T-helper 1 cell treated with Interleukin-12 subunit alpha and Interleukin-12 subunit beta and Interleukin-4 antibody, amounts not matched to agents 30 μg/mL and 1 μg/mL, for 36 hours (primary cell): ENCODE measurements at regions not wholly inside any gene's neighbourhood (a gene's known extent, or its start where the extent isn't known, plus 50 kb on each side); places are given as distances from the start of the nearest gene placed in this dataset.

Experiments used
- H3K27ac Mint-ChIP-seq: one replicate; pipeline ENCODE4 v1.8.0; 2021; ENCODE audit warnings: mild to moderate bottlenecking, mixed read lengths
- H3K27me3 Mint-ChIP-seq: one replicate; pipeline ENCODE4 v1.8.0; 2021; ENCODE audit warnings: low read depth, mixed read lengths
- H3K36me3 Mint-ChIP-seq: one replicate; pipeline ENCODE4 v1.8.0; 2021; ENCODE audit warnings: low read depth, mixed read lengths
- H3K4me1 Mint-ChIP-seq: one replicate; pipeline ENCODE4 v1.8.0; 2021; ENCODE audit warnings: low read depth, mixed read lengths
- H3K4me3 Mint-ChIP-seq: one replicate; pipeline ENCODE4 v1.8.0; 2021; ENCODE audit warnings: mild to moderate bottlenecking, moderate library complexity, mixed read lengths
- H3K9me3 Mint-ChIP-seq: one replicate; pipeline ENCODE4 v1.8.0; 2021; ENCODE audit warnings: mixed read lengths

DNA sequence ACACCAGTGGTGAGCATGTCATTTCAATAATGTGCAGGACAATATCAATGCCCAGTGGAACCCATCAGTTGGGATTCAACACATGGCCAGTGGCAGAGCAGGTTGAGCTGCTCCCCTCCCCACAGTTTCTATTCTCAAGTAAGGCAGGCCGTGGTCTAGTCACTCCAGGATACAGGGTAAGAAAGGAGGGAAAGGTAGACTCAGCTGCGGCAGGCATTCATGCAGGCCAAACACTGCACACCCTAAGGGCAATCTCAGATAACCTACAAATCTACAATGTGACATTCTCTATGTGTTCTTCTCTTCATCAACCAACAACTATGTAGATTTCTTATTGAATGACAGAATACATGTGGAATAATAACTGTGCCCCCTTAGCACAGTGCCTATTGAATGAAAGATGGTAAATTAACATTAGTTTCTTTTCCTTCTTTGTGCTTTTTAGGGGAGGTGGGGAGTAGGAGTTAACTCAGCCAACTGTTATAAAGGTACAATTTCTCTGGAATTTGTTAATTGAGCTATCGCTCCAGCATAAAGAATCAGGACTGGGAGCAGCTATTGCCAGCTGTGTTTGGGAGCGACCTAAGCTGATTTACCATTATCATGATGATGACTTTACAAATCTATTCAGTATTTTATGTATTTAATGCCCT is 89.7 kb downstream of the FAM50B start:
- Mint-ChIP-seq H3K27ac (no peak overlapping the region), H3K4me1 (peaks cover 2% of the 10 kb centered on the region), H3K4me3 (no peak overlapping the region), H3K36me3 (no peaks in the 10 kb centered on the region), H3K9me3 (no peaks in the 10 kb centered on the region), H3K27me3 (peaks cover 51% of the 10 kb centered on the region)

DNA sequence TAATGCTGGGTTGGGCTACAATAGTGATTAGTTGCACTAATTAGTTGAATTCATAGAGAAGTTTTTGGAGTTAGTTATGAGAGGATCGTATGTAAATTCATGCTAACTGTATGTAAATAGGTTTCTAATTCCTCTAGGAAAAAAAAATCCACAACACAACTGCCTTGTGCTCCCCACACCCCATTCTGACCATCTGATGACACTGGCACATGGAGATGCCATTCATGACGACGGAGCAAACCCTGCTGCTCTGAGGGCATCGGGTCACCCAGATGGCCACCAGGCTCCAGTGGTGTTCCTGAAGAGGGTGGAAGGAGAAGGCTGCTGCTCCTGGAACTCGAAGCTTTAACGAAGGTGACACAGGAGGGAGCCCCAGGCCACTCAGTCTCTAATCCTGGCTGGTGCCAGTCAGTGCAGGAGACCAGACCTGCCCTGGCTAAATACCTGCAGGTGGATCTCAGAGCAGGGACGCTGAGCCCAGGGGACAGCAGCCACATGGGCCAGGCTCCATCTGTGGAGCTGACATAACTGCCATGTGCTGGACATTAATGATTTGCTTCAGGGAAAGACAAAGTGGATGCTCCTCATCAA is 90.3 kb downstream of the FAM50B start:
- Mint-ChIP-seq H3K9me3 (no peaks in the 10 kb centered on the region), H3K27ac (no peak overlapping the region), H3K4me3 (no peak overlapping the region), H3K4me1 (peaks cover 2% of the 10 kb centered on the region), H3K27me3 (peaks cover 46% of the 10 kb centered on the region), H3K36me3 (no peaks in the 10 kb centered on the region)

DNA sequence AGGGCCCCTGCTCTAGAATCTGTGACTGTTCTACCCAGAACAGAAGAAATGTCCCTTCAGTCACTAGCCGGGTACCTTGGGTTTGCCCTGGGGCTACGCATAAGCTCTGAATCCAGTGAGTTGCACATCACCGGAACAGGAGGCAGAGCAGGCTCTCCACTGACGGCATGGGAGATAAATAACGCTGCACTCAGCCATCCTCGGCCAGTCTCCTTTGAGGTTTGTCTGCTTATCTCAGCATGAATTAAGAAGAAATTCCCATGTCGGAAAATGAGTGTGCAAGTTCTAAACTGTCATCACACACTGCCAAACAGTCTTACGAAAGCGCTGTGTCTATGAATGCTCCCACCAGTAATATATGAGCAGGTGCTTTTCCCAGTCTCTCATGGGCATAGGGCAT is 90.8 kb downstream of the FAM50B start:
- peaks cover 43% of the 10 kb centered on the region for H3K27me3 Mint-ChIP-seq
- peaks cover 2% of the 10 kb centered on the region for H3K4me1 Mint-ChIP-seq
- H3K9me3 Mint-ChIP-seq = no peaks in the 10 kb centered on the region
- no peak overlapping the region for H3K27ac Mint-ChIP-seq
- H3K4me3 Mint-ChIP-seq = no peak overlapping the region
- no peaks in the 10 kb centered on the region for H3K36me3 Mint-ChIP-seq

DNA sequence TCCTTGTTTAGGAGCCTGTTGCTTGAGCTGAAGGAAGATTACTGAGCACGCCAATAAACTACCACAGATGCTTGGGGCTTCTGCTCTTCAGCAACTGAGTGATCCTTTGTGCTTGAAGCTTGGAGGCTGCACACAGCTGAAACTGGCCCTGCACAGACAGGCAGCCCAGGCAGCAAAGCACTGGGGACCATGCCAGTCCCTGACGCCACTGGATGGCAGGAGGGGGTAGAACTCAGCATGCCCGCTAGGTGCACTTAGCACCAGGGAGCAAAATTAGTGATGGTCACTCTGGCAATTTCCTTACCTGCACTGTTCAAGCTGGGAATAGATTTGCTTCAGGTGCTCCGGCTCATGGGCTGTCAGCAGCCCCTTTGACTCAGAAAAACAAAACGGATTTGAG is 91.5 kb downstream of the FAM50B start:
- Mint-ChIP-seq H3K36me3 (no peaks in the 10 kb centered on the region), H3K27ac (no peak overlapping the region), H3K27me3 (peaks cover 39% of the 10 kb centered on the region), H3K4me3 (no peak overlapping the region), H3K9me3 (no peaks in the 10 kb centered on the region), H3K4me1 (peaks cover 2% of the 10 kb centered on the region)

DNA sequence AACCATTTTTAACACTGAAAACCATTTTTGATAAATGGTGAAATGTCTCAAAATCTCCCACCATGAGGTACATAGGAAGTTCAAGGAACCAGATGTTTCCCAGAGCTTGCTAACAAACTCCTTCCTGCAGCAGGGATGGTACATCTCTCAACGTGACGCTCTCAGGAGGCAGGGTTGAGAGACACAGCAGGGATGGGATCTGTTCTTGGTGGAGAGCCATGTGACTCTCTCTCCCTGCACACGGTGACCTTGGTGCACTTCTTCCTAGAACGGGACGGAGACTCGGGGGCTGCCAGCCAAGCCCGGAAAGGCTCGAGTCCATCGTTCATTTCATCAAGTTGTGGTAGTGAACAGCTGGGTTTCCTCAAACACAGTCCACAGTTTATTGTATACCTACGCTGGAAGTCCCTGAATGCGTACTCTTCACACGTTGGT is 94.2 kb downstream of the FAM50B start:
- Mint-ChIP-seq H3K4me3 (no peak overlapping the region), H3K4me1 (peaks cover 2% of the 10 kb centered on the region), H3K27ac (no peak overlapping the region), H3K27me3 (peaks cover 19% of the 10 kb centered on the region), H3K9me3 (no peaks in the 10 kb centered on the region), H3K36me3 (no peaks in the 10 kb centered on the region)

DNA sequence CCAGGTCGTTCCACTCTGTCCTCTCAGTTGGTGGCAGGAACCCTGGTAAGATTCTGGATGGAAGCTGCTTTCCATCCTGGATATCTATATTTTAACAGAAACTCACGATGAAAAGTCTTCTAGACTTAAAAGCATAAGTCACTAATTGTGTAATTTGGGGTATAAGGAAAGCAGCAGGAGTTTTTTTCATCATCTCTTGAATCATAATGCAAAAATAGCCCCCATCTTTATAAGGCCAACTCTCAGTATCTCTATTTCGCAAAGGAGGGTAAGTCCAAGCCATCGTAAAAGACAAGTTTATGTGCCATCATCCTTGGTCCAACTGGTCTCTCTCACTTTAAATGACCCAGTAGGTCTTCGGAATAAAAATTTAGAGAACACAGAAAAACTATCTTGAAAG is 95.1 kb downstream of the FAM50B start:
- Mint-ChIP-seq H3K27me3 (peaks cover 23% of the 10 kb centered on the region), H3K9me3 (no peaks in the 10 kb centered on the region), H3K4me3 (no peak overlapping the region), H3K36me3 (no peaks in the 10 kb centered on the region), H3K4me1 (peaks cover 2% of the 10 kb centered on the region), H3K27ac (no peak overlapping the region)

DNA sequence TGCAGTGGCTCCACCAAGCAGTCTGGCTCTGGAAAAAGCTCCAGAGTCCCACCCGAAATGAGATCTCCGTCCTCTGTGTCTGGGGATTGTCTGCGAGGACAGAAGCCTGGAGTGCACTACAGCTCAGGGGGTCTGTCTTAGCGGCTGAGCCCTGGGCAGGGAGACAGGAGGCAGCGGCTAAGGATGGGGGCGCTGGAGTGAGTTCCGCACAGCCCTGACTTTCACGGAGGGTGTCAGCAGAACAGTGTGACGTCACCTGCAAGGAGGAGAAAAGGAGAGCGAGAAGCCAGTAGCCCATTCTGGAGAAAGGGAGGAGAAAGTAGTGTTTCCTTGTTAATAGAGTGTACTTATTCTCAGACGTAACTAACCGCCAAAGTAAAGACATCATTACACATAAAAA is 97.6 kb downstream of the FAM50B start:
- Mint-ChIP-seq H3K4me3 (no peak overlapping the region), H3K27me3 (peaks cover 18% of the 10 kb centered on the region), H3K36me3 (no peaks in the 10 kb centered on the region), H3K4me1 (peaks cover 2% of the 10 kb centered on the region), H3K27ac (no peak overlapping the region), H3K9me3 (no peaks in the 10 kb centered on the region)

DNA sequence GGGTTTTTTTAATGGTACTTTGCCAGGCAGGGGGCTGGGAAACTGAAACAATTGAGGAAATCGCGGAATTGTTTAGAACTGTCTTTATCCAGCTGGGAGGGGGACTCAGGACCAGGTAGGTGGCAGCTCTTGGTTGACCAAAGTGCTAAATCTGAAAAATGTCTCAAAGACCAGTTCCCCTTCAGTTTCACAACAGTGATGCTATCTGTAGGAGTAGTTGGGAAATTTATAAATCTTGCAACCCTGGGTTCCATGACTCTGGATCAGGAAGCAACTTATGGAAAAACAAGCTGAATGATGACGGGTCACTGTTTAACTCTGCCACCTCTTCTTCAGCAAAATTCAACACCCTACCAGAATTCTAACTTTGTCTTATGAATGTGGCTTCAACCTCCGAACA is 99.7 kb downstream of the FAM50B start:
- no peaks in the 10 kb centered on the region for H3K4me1 Mint-ChIP-seq
- H3K27me3 Mint-ChIP-seq = peaks cover 27% of the 10 kb centered on the region
- no peak overlapping the region for H3K27ac Mint-ChIP-seq
- no peak overlapping the region for H3K4me3 Mint-ChIP-seq
- H3K9me3 Mint-ChIP-seq = no peaks in the 10 kb centered on the region
- no peaks in the 10 kb centered on the region for H3K36me3 Mint-ChIP-seq

DNA sequence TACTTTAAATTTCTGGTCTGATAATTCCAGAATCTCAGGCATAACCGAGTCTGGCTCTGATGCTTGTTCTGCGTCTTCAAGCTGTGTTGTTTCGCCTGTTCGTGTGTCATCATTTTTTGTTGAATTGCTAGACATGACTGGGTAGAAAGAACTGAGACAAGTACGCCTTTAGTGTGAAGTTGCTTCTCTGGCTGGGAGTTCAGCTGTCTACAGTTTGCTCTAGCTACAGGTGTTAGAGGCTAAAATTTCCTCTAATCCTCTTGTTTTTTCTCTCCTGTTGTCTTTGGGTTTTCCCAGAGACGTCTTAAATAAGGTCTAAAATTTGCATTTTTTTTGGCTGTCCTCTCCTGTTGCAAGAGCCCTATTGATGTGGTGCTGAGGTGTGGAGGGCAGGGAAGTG is 100.3 kb downstream of the FAM50B start:
- Mint-ChIP-seq H3K4me3 (no peak overlapping the region), H3K27me3 (peaks cover 33% of the 10 kb centered on the region), H3K27ac (no peak overlapping the region)

DNA sequence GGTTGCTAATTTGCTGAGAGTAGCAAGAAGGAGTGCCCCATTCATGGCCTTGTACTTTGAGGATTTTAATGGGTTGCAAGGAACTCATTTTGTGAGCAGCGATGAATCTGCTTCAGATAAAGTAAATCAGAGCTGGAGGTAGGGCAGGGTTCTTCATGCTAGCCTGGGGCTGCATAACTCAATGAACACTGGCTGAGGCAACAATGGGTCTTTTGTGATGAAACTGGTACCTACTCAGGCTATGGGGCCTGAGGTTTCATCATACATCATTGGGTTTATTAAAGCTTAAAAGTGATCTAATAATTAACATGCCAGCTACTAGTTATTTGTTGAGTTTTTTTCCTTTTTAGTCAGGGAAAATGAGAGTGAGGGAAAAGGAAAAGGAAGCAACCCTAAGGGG is 106.9 kb downstream of the FAM50B start:
- no peak overlapping the region for H3K4me3 Mint-ChIP-seq
- H3K27me3 Mint-ChIP-seq = peaks cover 31% of the 10 kb centered on the region
- no peaks in the 10 kb centered on the region for H3K4me1 Mint-ChIP-seq
- no peaks in the 10 kb centered on the region for H3K36me3 Mint-ChIP-seq
- peaks cover 6% of the 10 kb centered on the region for H3K9me3 Mint-ChIP-seq
- H3K27ac Mint-ChIP-seq = no peak overlapping the region

More for the DNA sequence above, 100.3 kb downstream of the FAM50B start:
- Mint-ChIP-seq H3K9me3 (no peaks in the 10 kb centered on the region), H3K36me3 (no peaks in the 10 kb centered on the region), H3K4me1 (no peaks in the 10 kb centered on the region)

DNA sequence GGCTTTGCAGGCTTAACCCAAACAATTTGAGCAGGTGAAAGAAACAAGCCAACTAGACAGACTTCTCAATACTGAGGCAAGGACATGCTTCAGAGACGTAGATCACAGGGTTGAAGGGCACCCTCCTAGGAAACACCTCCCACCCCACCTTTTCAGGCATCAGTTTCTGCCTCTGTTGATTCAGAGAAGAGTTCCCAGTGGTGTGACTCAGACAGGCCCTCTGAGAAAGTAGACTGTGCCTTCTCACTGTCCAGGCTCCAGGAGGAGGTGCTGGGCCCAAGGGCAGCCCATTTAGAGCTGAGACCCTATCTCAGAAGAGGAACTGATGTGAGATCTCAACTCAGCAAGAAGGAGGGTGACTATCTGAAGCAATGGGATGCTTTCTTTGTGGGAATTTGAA is 108.1 kb downstream of the FAM50B start:
- Mint-ChIP-seq H3K4me1 (no peaks in the 10 kb centered on the region), H3K36me3 (no peaks in the 10 kb centered on the region), H3K4me3 (no peak overlapping the region), H3K27me3 (peaks cover 36% of the 10 kb centered on the region), H3K9me3 (peaks cover 6% of the 10 kb centered on the region), H3K27ac (no peak overlapping the region)

DNA sequence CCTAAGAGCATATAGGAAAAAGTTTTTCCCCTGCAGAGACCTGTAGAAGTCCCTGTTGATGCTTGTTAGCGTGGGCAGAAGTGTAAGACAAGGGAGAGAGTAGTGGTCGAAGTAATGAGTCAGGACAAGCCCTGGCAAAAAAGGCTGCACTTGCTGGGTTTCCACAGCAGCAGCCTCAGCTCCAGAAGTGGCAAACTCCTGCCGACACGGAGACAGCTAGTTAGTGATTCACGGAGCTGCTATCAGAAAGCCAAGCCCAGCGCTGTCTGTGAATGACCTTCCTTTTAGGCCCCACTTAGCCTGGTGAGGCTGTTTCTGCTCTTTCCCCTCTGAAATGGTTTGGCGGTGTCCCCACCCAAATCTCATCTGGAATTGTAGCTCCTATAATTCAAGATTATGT is 109.1 kb downstream of the FAM50B start:
- Mint-ChIP-seq H3K9me3 (peaks cover 6% of the 10 kb centered on the region), H3K36me3 (no peaks in the 10 kb centered on the region), H3K4me1 (no peaks in the 10 kb centered on the region), H3K27ac (no peak overlapping the region), H3K27me3 (peaks cover 33% of the 10 kb centered on the region), H3K4me3 (no peak overlapping the region)

DNA sequence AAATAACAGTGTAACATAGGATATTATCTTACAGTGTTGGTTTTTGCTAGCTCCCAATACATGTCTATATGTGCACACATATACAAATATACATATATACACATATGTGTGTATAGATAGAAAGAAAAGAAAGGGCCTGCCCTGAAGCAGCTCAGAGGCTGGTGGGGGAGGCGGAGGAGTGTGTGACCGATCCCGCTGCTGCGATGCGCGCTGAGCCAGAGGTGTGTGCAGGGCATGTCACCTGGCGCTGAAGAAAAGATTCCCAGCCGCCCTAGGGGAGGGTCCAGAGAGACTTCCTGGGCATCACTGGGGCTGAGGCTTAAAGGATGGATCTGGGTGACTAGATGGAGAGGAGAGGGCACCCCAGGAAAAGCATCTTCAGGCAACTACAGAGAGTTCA is 110.2 kb downstream of the FAM50B start:
- Mint-ChIP-seq H3K4me1 (no peaks in the 10 kb centered on the region), H3K9me3 (peaks cover 6% of the 10 kb centered on the region), H3K4me3 (no peak overlapping the region), H3K36me3 (no peaks in the 10 kb centered on the region), H3K27ac (no peak overlapping the region), H3K27me3 (peaks cover 31% of the 10 kb centered on the region)

DNA sequence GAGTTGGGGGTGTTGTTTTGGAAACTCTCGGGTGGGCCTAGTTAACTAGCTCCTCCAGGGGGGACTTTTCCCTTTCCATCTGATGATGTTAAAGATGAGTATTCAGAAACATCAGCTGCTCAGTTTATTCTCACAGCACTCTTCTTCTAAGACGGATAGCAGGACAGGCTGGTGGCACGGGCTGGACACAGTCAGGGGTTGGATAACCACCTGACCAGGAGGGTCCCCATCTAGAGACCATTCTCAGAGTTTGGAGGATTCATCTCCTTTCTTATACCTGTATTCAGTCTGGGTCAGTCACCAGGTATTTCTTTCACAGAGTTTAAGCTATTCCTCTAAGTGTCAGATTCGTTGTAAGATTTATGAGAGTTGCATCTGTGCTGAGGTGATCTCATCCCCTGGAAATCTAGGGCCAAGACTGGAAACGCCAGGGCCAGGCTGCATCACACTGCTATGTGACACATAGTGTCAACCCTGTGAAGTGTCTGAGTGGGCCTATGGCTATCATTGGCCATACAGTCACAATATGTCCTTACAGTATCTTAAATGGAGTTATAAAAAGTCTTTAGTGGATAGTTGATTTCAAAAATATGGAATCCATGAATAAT is 111.7 kb downstream of the FAM50B start:
- no peak overlapping the region for H3K27ac Mint-ChIP-seq
- no peaks in the 10 kb centered on the region for H3K4me1 Mint-ChIP-seq
- H3K9me3 Mint-ChIP-seq = peaks cover 6% of the 10 kb centered on the region
- peaks cover 30% of the 10 kb centered on the region for H3K27me3 Mint-ChIP-seq
- no peak overlapping the region for H3K4me3 Mint-ChIP-seq
- no peaks in the 10 kb centered on the region for H3K36me3 Mint-ChIP-seq

DNA sequence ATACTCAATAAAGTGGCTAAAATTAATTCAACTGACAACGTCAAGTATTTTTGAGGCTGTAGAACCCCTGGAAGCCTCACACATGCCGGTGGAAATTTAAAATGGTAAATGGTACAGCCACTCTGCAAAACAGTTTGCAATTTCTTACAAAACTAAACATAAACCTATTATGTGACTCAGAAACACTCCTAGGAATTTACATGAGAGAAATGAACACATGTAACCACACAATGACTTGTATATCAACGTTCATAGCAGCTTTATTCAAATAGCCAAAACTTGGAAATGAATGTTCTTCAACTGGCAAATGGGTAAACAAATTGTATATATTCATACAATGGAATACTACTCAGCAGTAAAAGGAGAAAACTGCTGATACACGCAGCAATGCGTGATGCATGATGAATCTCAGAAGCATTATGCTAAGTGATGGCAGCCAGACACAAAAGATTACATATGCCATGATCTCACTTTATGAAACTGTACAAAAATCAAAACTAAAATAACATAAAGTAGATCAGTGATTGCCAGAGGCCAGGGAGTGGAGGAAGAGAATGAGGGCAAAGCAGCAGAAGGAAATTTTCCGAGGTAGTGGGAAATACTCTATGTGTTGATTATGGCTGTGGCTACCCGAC is 112.5 kb downstream of the FAM50B start:
- Mint-ChIP-seq H3K4me3 (no peak overlapping the region), H3K4me1 (no peaks in the 10 kb centered on the region), H3K9me3 (peaks cover 6% of the 10 kb centered on the region), H3K27me3 (peaks cover 30% of the 10 kb centered on the region), H3K27ac (no peak overlapping the region), H3K36me3 (no peaks in the 10 kb centered on the region)
